CD14-positive monocyte (primary cell): ENCODE measurements at regions not wholly inside any gene's neighbourhood (a gene's known extent, or its start where the extent isn't known, plus 50 kb on each side); places are given as distances from the start of the nearest gene placed in this dataset.

Source experiments
- DNase-seq, 3 donors: peaks; one replicate each; pipeline ENCODE4 v3.0.0-alpha.2; 2011 to 2022
- H2AFZ ChIP-seq: 2 replicates; pipeline ENCODE4 v1.6.0; 2012; ENCODE audit warnings: mild to moderate bottlenecking, low read depth, low read length, inconsistent platforms; ENCODE audit not compliant: insufficient read depth, poor library complexity, severe bottlenecking
- H3K27ac ChIP-seq, 2 donors: 1 replicate in 1 of 2; 2 replicates in 1 of 2; pipeline ENCODE4 v1.5.1; 2012 to 2013; ENCODE audit warnings: low read length in 2 of 2, control low read depth in 1 of 2, inconsistent platforms in 1 of 2, low read depth in 1 of 2, mild to moderate bottlenecking in 1 of 2
- H3K27me3 ChIP-seq, 2 donors: one replicate each; pipeline versions ENCODE4 v1.6.0 to v1.6.1; 2011 to 2013; ENCODE audit warnings: low read length in 2 of 2; ENCODE audit not compliant: control insufficient read depth in 2 of 2, insufficient read depth in 2 of 2
- H3K36me3 ChIP-seq, 2 donors: replicated peaks in 1 of 2; 1 replicate in 1 of 2; 2 replicates in 1 of 2; pipeline versions ENCODE4 v1.5.1 to v1.6.1; 2012 to 2013; ENCODE audit warnings: low read length in 2 of 2, control low read depth in 1 of 2, inconsistent platforms in 1 of 2, mild to moderate bottlenecking in 1 of 2; ENCODE audit not compliant: insufficient read depth in 2 of 2, control insufficient read depth in 1 of 2
- H3K4me1 ChIP-seq, 2 donors: 1 replicate in 1 of 2; 2 replicates in 1 of 2; pipeline versions ENCODE4 v1.5.1 to v1.6.1; 2012 to 2013; ENCODE audit warnings: low read length in 2 of 2, control low read depth in 1 of 2, inconsistent platforms in 1 of 2, mild to moderate bottlenecking in 1 of 2, moderate library complexity in 1 of 2; ENCODE audit not compliant: insufficient read depth in 2 of 2, control insufficient read depth in 1 of 2
- H3K4me2 ChIP-seq: replicated peaks from 2 replicates; pipeline ENCODE3; 2012; ENCODE audit warnings: low read length, moderate library complexity, mild to moderate bottlenecking; ENCODE audit not compliant: poor library complexity, severe bottlenecking; ENCODE audit errors: extremely low read depth
- H3K4me3 ChIP-seq, 3 experiments: fragments of 200-600 bp in 1 of 3; sonication (generic) in 1 of 3; replicated peaks in 1 of 3; 1 replicate in 2 of 3; 2 replicates in 1 of 3; pipeline ENCODE4 v1.5.1; 2011 to 2013; ENCODE audit warnings: low read length in 3 of 3, mild to moderate bottlenecking in 3 of 3, control low read depth in 2 of 3, low read depth in 2 of 3, inconsistent platforms in 1 of 3, moderate library complexity in 1 of 3
- H3K79me2 ChIP-seq: 2 replicates; pipeline ENCODE4 v1.6.0; 2012; ENCODE audit warnings: mild to moderate bottlenecking, control low read depth, inconsistent platforms, low read length, moderate library complexity; ENCODE audit not compliant: insufficient read depth
- H3K9ac ChIP-seq: 2 replicates; pipeline ENCODE4 v1.6.0; 2017; ENCODE audit warnings: low read length, mild to moderate bottlenecking; ENCODE audit not compliant: insufficient read depth, poor library complexity, severe bottlenecking
- H3K9me3 ChIP-seq, 2 donors: replicated peaks in 1 of 2; 1 replicate in 1 of 2; 2 replicates in 1 of 2; pipeline versions ENCODE4 v1.5.1 to v1.6.1; 2012 to 2013; ENCODE audit warnings: low read length in 2 of 2, control low read depth in 1 of 2; ENCODE audit not compliant: control insufficient read depth in 1 of 2, insufficient read depth in 1 of 2
- H4K20me1 ChIP-seq: 2 replicates; pipeline ENCODE4 v1.6.0; 2012; ENCODE audit warnings: mild to moderate bottlenecking, low read length, control low read depth, moderate library complexity; ENCODE audit not compliant: insufficient read depth
- H3K27ac Mint-ChIP-seq, 7 donors: one replicate each; pipeline ENCODE4 v1.8.0; 2020; ENCODE audit warnings: mild to moderate bottlenecking in 7 of 7, mixed read lengths in 7 of 7, moderate library complexity in 6 of 7, inconsistent platforms in 2 of 7
- H3K27me3 Mint-ChIP-seq, 3 donors: one replicate each; pipeline ENCODE4 v1.8.0; 2021 to 2022; ENCODE audit warnings: low read depth in 3 of 3, mild to moderate bottlenecking in 3 of 3, mixed read lengths in 3 of 3, moderate library complexity in 3 of 3, inconsistent platforms in 1 of 3
- H3K36me3 Mint-ChIP-seq, 2 donors: one replicate each; pipeline ENCODE4 v1.8.0; 2020; ENCODE audit warnings: mixed read lengths in 2 of 2, inconsistent platforms in 1 of 2, mild to moderate bottlenecking in 1 of 2
- H3K4me1 Mint-ChIP-seq: one replicate; pipeline ENCODE4 v1.8.0; 2020; ENCODE audit warnings: mild to moderate bottlenecking, mixed read lengths
- H3K4me3 Mint-ChIP-seq, 2 donors: one replicate each; pipeline ENCODE4 v1.8.0; 2020; ENCODE audit warnings: mild to moderate bottlenecking in 2 of 2, mixed read lengths in 2 of 2, moderate library complexity in 1 of 2
- H3K9me3 Mint-ChIP-seq, 7 donors: one replicate each; pipeline ENCODE4 v1.8.0; 2020 to 2022; ENCODE audit warnings: mixed read lengths in 7 of 7, mild to moderate bottlenecking in 6 of 7, moderate library complexity in 6 of 7, inconsistent platforms in 2 of 7
- WGBS: methylation state at CpG from one replicate; pipeline ENCODE4 v1.1.5; 2013; ENCODE audit warnings: missing lambda C conversion rate; ENCODE audit not compliant: insufficient coverage; 5-methylcytosine and 5-hydroxymethylcytosine counted together
- intact Hi-C, 2 donors: fragments of 100-400 bp; cut with micrococcal nuclease; formaldehyde crosslinking; loops; one replicate each; pipeline versions ENCODE4 v1.15.0 to v1.15.1; 2023
- TF ChIP-seq, protein P1 (sequence below): fragments of 200-600 bp; IDR thresholded peaks from one replicate; pipeline ENCODE4 v1.8.0; 2022; ENCODE audit warnings: antibody characterized with exemption, mild to moderate bottlenecking

DNA sequence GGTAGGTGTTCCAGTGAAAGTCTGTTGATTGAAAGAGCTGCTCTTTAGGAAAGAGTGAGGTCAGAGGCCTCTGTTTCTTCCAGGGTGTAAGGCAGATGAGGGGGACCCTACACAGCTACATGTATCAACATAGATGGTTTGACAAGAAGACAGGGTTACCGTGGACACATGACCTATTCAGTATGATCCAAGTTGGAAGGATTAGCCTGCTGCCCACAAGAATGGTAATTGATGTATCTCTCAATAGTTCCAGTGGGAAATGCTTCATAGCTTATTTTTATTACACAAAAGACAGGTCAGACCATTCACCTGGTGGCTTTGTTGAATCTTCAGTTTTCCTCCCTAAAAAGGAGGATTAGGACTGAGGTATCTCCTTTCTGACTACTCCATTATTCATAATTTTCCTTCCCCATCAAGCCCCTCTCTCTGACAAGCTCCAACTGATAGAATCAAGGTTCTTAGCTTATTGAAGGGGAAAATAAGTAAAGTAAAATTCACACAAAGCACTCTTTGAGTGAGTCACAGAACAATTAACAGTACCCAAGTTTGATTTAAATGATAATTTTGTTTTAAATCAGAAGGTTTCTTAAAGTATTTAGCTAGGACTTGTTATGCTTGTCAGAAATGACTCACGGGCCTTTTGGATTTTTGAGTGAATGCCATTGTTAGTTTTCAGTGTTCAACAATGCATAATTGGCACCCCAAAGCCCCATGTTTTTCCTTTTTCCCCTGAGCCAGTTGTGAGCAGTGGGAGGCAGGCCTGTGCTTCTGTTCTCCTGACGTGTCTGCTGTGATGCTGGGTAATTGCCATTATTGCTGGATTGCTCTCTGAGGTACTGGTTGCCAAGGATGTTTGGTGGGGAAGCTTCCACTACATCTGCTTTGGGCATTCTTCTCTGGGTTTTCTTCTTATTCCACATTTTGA, 373.2 kb downstream of the DDX10 start:
- H3K4me2 ChIP-seq = no peak overlapping the region
- Mint-ChIP-seq H3K4me3 (no peak overlapping the region), H3K36me3 (no peaks in the 10 kb centered on the region), H3K27me3 (peaks cover 0 to 3% (median 1%) of the 10 kb centered on the region in 3 donors), H3K4me1 (no peaks in the 10 kb centered on the region), H3K9me3 (peaks cover 0 to 5% (median 0%) of the 10 kb centered on the region in 7 donors), H3K27ac (no peak overlapping the region)
- no peaks in the 10 kb centered on the region for H4K20me1 ChIP-seq
- no CpG with 5 or more reads among the region's 3 CpGs for WGBS
- no peaks in the 10 kb centered on the region for H3K36me3 ChIP-seq
- H2AFZ ChIP-seq = no peak overlapping the region
- intact Hi-C loops = no loop called here
- H3K4me3 ChIP-seq = no peak overlapping the region
- H3K9me3 ChIP-seq = no peaks in the 10 kb centered on the region
- H3K27me3 ChIP-seq = no peaks in the 10 kb centered on the region
- H3K27ac ChIP-seq = no peak overlapping the region
- H3K4me1 ChIP-seq = no peaks in the 10 kb centered on the region
- TF ChIP-seq, protein P1, sequence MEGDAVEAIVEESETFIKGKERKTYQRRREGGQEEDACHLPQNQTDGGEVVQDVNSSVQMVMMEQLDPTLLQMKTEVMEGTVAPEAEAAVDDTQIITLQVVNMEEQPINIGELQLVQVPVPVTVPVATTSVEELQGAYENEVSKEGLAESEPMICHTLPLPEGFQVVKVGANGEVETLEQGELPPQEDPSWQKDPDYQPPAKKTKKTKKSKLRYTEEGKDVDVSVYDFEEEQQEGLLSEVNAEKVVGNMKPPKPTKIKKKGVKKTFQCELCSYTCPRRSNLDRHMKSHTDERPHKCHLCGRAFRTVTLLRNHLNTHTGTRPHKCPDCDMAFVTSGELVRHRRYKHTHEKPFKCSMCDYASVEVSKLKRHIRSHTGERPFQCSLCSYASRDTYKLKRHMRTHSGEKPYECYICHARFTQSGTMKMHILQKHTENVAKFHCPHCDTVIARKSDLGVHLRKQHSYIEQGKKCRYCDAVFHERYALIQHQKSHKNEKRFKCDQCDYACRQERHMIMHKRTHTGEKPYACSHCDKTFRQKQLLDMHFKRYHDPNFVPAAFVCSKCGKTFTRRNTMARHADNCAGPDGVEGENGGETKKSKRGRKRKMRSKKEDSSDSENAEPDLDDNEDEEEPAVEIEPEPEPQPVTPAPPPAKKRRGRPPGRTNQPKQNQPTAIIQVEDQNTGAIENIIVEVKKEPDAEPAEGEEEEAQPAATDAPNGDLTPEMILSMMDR = no peak
- no peak for DNase-seq
- no peak overlapping the region for H3K9ac ChIP-seq
- H3K79me2 ChIP-seq = no peaks in the 10 kb centered on the region

DNA sequence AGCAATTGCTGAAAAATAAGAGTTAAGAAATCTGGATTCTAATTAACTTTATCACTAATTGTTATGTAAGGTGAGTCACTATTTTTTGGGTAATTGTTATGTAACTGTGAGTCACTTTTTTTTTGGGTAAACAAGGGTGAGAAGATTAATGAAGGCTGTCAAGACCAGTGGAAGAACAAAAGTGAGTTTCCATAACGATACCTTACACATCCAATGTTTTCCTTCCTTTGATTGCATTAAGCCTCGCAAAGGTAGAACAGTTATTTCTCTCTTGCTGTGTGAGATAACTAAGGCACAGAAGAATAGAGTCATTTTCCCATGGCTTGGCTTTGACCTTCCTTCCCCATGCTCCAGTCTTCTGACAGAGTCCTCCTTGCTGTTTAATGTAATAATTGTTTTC, 374.7 kb downstream of the DDX10 start:
- Histone ChIP-seq H3K27ac (no peak overlapping the region), H3K4me2 (no peak overlapping the region), H3K4me3 (no peak overlapping the region), H3K79me2 (no peaks in the 10 kb centered on the region), H3K27me3 (no peaks in the 10 kb centered on the region), H3K9me3 (no peaks in the 10 kb centered on the region), H2AFZ (no peak overlapping the region), H3K36me3 (no peaks in the 10 kb centered on the region), H3K4me1 (no peaks in the 10 kb centered on the region), H4K20me1 (no peaks in the 10 kb centered on the region), H3K9ac (no peak overlapping the region)
- H3K4me3 Mint-ChIP-seq = no peak overlapping the region
- WGBS = no CpG with 5 or more reads among the region's 2 CpGs
- peaks cover 0 to 3% (median 0%) of the 10 kb centered on the region in 3 donors for H3K27me3 Mint-ChIP-seq
- intact Hi-C loops = no loop called here
- H3K27ac Mint-ChIP-seq = no peak overlapping the region
- no peaks in the 10 kb centered on the region for H3K36me3 Mint-ChIP-seq
- DNase-seq = no peak
- H3K4me1 Mint-ChIP-seq = no peaks in the 10 kb centered on the region
- TF ChIP-seq, protein P1 = no peak
- H3K9me3 Mint-ChIP-seq = peaks cover 0 to 5% (median 0%) of the 10 kb centered on the region in 7 donors
